HG03469 (cell line): ENCODE measurements at regions not wholly inside any gene's neighbourhood (a gene's known extent, or its start where the extent isn't known, plus 50 kb on each side); places are given as distances from the start of the nearest gene placed in this dataset.
"Not testable (repeated sequence)": the region's sequence is repeated elsewhere in the genome, so short reads cannot be mapped to it uniquely, and the experiment has no call there.

Experiments
- ATAC-seq: cut with Tn5 transposase; IDR thresholded peaks from one replicate; pipeline ENCODE4 v1.9.1; 2021; ENCODE audit warnings: mild to moderate bottlenecking, moderate library complexity, moderate number of reproducible peaks; ENCODE audit not compliant: unreplicated experiment

GRCh38 chr6:63010962-63011361 lies 200.3 kb upstream of the FKBP1C start:
- not testable (repeated sequence) for ATAC-seq

- no peak for ATAC-seq
Observed at GRCh38 chr6:63014290-63014689, 197.0 kb upstream of the FKBP1C start.

GRCh38 chr6:63022631-63023030 lies 188.6 kb upstream of the FKBP1C start:
- ATAC-seq: no peak

GRCh38 chr6:63023726-63024125 lies 187.5 kb upstream of the FKBP1C start:
- ATAC-seq: no peak

- no peak for ATAC-seq
Observed at GRCh38 chr6:63049216-63049615, 162.1 kb upstream of the FKBP1C start.

GRCh38 chr6:63053206-63053605 lies 158.1 kb upstream of the FKBP1C start:
- not testable (repeated sequence) for ATAC-seq

GRCh38 chr6:63058601-63059000 lies 152.7 kb upstream of the FKBP1C start:
- ATAC-seq: no peak

- ATAC-seq: no peak
Observed at GRCh38 chr6:63063631-63064271, 147.5 kb upstream of the FKBP1C start.

GRCh38 chr6:63066055-63066704 lies 145.1 kb upstream of the FKBP1C start:
- peak; percentile 65 for ATAC-seq

- no peak for ATAC-seq
Observed at GRCh38 chr6:63094947-63095346, 116.3 kb upstream of the FKBP1C start.

GRCh38 chr6:63097222-63097621 lies 114.0 kb upstream of the FKBP1C start:
- peak; percentile 48 for ATAC-seq

- no peak for ATAC-seq
Observed at GRCh38 chr6:63098789-63099188, 112.5 kb upstream of the FKBP1C start.

GRCh38 chr6:63099772-63100459 lies 111.4 kb upstream of the FKBP1C start:
- no peak for ATAC-seq

- ATAC-seq: peak; percentile 69
Observed at GRCh38 chr6:63114610-63115211, 96.6 kb upstream of the FKBP1C start.

- ATAC-seq: no peak
Observed at GRCh38 chr6:63121166-63121565, 90.1 kb upstream of the FKBP1C start.

GRCh38 chr6:63140114-63140513 lies 71.2 kb upstream of the FKBP1C start:
- no peak for ATAC-seq

- no peak for ATAC-seq
Observed at GRCh38 chr6:63140692-63141318, 70.5 kb upstream of the FKBP1C start.

GRCh38 chr6:63149730-63150129 lies 61.5 kb upstream of the FKBP1C start:
- ATAC-seq: no peak

GRCh38 chr6:63154535-63154934 lies 56.7 kb upstream of the FKBP1C start:
- ATAC-seq: no peak
